ENCODE measurements at regions not wholly inside any gene's neighbourhood (a gene's known extent, or its start where the extent isn't known, plus 50 kb on each side); places are given as distances from the start of the nearest gene placed in this dataset.

GRCh38 chr2:120583851-120584570, 151.7 kb upstream of the GLI2 start:
- TF ChIP-seq POLR2AphosphoS5 (IDR thresholded peaks at IDR 0.05; ENCODE audit: low read depth, low read length) (no peak), TAF1 (IDR thresholded peaks at IDR 0.05; ENCODE audit: low read depth, low read length) (no peak), PAX5 (IDR thresholded peaks at IDR 0.05; ENCODE audit: insufficient read depth, low read length, severe bottlenecking) (no peak)

All from GM12891 (cell line).